Right cardiac atrium (tissue), 5 donors: ENCODE measurements at regions not wholly inside any gene's neighbourhood (a gene's known extent, or its start where the extent isn't known, plus 50 kb on each side); places are given as distances from the start of the nearest gene placed in this dataset.

Experiments used
- ATAC-seq, 2 donors: fragments of 200-7000 bp; cut with Tn5 transposase; one replicate each; pipeline versions ENCODE4 v1.8.0 to v1.9.1; 2020; ENCODE audit warnings: moderate library complexity in 2 of 2, mild to moderate bottlenecking in 1 of 2
- DNase-seq, 3 donors: peaks; one replicate each; pipeline ENCODE4 v3.0.0-alpha.2; 2020
- H3K27ac ChIP-seq: one replicate; pipeline ENCODE4 v1.5.1; 2013; ENCODE audit warnings: mild to moderate bottlenecking, low read length, control low read depth, moderate library complexity
- H3K27me3 ChIP-seq: one replicate; pipeline ENCODE4 v1.6.1; 2013; ENCODE audit not compliant: control insufficient read depth, insufficient read depth
- H3K4me1 ChIP-seq: one replicate; pipeline ENCODE4 v1.6.1; 2013; ENCODE audit warnings: low read length; ENCODE audit not compliant: control insufficient read depth, insufficient read depth
- H3K4me3 ChIP-seq: one replicate; pipeline ENCODE4 v1.5.1; 2013; ENCODE audit warnings: low read length, control low read depth
- H3K9me3 ChIP-seq: one replicate; pipeline ENCODE4 v1.6.1; 2013; ENCODE audit warnings: low read length; ENCODE audit not compliant: control insufficient read depth
- WGBS: extraction: QIAGEN DNeasy Blood & Tissue Kit; methylation state at CpG from one replicate; pipeline ENCODE4 v1.1.7; 2013; 5-methylcytosine and 5-hydroxymethylcytosine counted together
- intact Hi-C, 4 donors: fragments of 100-400 bp; cut with DNase I; formaldehyde crosslinking; loops; one replicate each; pipeline versions ENCODE4 v1.11.0 to v1.14.0; 2022 to 2023
- donor health status: healthy with polysubstance abuse.
- donor health status: DM: no; HTN: yes; CAD: no.
- donor health status: DM: no; HTN: no; CAD: no.
- donor health status: DM: no; HTN: yes; CAD: no; lungs with severe emphysema.
- donor health status: DM: yes; HTN: yes; CAD: no.

DNA sequence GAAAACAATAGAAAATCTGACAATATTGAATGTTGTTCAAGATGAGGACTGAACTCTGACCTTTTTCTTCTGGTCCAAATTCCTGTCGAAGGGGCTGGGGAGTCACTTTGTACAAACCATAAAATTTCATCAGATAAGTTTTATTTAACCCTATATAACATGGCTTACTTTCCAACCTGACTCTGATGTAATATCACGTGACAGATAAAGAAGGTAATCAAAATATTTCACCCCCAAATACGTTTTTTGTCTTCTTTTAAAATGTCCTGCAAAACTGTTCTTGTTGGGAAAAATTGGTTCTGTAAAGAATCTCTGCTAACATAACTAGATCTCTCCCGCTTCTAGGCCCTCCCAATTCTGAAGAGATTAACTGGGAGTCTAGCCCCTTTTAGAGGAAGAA, 90.9 kb upstream of the MDFIC start:
- DNase-seq (no peak), ATAC-seq (no peak)
- H3K4me1 ChIP-seq, result no peaks in the 10 kb centered on the region
- H3K9me3 ChIP-seq, result no peaks in the 10 kb centered on the region
- intact Hi-C loops, result no loop called here
- WGBS, result 56% methylated on average over 4 of the region's 4 CpGs
- no peaks in the 10 kb centered on the region for H3K27me3 ChIP-seq
- H3K27ac ChIP-seq, result no peak overlapping the region
- H3K4me3 ChIP-seq, result no peak overlapping the region

DNA sequence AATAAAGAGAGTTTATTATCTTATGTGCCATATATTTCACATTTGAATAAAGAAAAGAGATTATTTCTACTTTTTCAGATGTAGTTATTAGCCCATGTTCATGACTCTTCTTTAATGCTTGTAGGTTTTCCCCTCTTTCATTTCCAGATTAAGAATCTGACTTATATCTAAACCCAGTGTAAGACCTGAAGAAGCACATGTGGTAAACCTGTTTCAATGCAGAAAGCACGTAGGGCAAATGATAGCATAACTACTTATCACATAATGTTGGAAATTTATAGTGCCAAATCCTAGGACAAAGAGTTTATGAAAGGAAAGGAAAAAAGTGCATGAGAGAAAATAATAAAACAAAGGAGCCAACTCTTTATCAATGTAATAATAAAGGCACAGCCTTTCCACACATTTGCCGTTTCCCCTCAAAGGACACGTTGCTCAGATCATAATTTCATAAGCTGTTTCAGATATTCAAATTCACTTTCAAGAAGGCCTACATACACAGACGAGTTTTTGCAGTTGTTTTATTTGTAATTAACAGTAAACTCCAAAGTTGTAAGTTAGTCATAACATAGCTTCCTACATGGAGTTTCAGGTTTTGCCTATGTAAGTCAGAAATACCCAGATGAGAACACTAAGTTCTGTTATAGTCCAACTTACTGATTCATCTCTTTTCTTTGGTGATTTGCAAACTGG, 88.8 kb upstream of the MDFIC start:
- Histone ChIP-seq H3K27me3 (no peaks in the 10 kb centered on the region), H3K4me1 (no peaks in the 10 kb centered on the region), H3K4me3 (no peak overlapping the region), H3K9me3 (no peaks in the 10 kb centered on the region), H3K27ac (no peak overlapping the region)
- ATAC-seq, result no peak
- intact Hi-C loops, result no loop called here
- DNase-seq, result no peak
- WGBS, result 49% methylated on average over 4 of the region's 4 CpGs

- Histone ChIP-seq H3K9me3 (no peaks in the 10 kb centered on the region), H3K27me3 (no peaks in the 10 kb centered on the region), H3K4me3 (no peak overlapping the region), H3K4me1 (no peaks in the 10 kb centered on the region), H3K27ac (no peak overlapping the region)
- intact Hi-C loops, result no loop called here
- WGBS, result 88% methylated on average over 1 of the region's 1 CpG
- ATAC-seq (no peak), DNase-seq (no peak)
Observed at GRCh38 chr7:114835303-114835702, 86.6 kb upstream of the MDFIC start.

- H3K27ac ChIP-seq, result no peak overlapping the region
- no peaks in the 10 kb centered on the region for H3K9me3 ChIP-seq
- H3K4me1 ChIP-seq, result no peaks in the 10 kb centered on the region
- intact Hi-C loops, result no loop called here
- 0% methylated on average over 1 of the region's 1 CpG for WGBS
- H3K27me3 ChIP-seq, result no peaks in the 10 kb centered on the region
- H3K4me3 ChIP-seq, result no peak overlapping the region
- no peak for DNase-seq
- ATAC-seq, result no peak
Observed at GRCh38 chr7:114835861-114836260, 86.0 kb upstream of the MDFIC start.

- WGBS, result 81% methylated on average over 5 of the region's 5 CpGs
- no peaks in the 10 kb centered on the region for H3K4me1 ChIP-seq
- H3K4me3 ChIP-seq, result no peak overlapping the region
- DNase-seq (no peak), ATAC-seq (no peak)
- intact Hi-C loops, result no loop called here
- no peaks in the 10 kb centered on the region for H3K9me3 ChIP-seq
- H3K27ac ChIP-seq, result no peak overlapping the region
- H3K27me3 ChIP-seq, result no peaks in the 10 kb centered on the region
Observed at GRCh38 chr7:114842551-114843065, 79.3 kb upstream of the MDFIC start.

DNA sequence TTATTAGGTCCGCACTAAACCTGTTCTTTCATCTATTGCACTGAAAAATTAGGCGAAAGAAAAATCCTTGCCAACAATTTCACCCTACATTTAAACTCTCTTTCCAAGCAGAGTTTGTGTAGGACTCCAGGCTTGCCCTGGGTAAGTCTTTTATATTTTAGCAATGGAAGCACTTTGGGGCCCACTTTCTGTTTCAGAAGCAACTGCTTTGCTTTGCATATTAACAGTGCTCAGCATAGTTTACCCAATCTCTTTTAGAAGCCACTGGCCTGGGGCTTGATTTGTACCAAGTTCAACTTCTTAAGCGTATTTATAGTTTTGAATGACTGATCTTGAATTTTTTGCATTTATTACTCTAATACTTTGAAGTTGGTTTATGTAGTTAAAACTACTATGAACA, 78.8 kb upstream of the MDFIC start:
- no peaks in the 10 kb centered on the region for H3K4me1 ChIP-seq
- no peak overlapping the region for H3K27ac ChIP-seq
- intact Hi-C loops, result no loop called here
- 99% methylated on average over 3 of the region's 3 CpGs for WGBS
- no peak overlapping the region for H3K4me3 ChIP-seq
- DNase-seq (no peak), ATAC-seq (no peak)
- H3K9me3 ChIP-seq, result no peaks in the 10 kb centered on the region
- H3K27me3 ChIP-seq, result no peaks in the 10 kb centered on the region

- H3K4me3 ChIP-seq, result no peak overlapping the region
- H3K27ac ChIP-seq, result no peak overlapping the region
- no peaks in the 10 kb centered on the region for H3K9me3 ChIP-seq
- no peaks in the 10 kb centered on the region for H3K27me3 ChIP-seq
- 79% methylated on average over 3 of the region's 3 CpGs for WGBS
- no peak for DNase-seq
- ATAC-seq, result no peak
- intact Hi-C loops, result no loop called here
- H3K4me1 ChIP-seq, result no peaks in the 10 kb centered on the region
Observed at GRCh38 chr7:114851406-114852061, 70.4 kb upstream of the MDFIC start.

GRCh38 chr7:114852293-114852692, 69.6 kb upstream of the MDFIC start:
- no peak for ATAC-seq
- Histone ChIP-seq H3K27me3 (no peaks in the 10 kb centered on the region), H3K4me3 (no peak overlapping the region), H3K4me1 (no peaks in the 10 kb centered on the region), H3K9me3 (no peaks in the 10 kb centered on the region), H3K27ac (no peak overlapping the region)
- DNase-seq, result no peak
- intact Hi-C loops, result no loop called here

GRCh38 chr7:114853189-114853588, 68.7 kb upstream of the MDFIC start:
- no peak overlapping the region for H3K27ac ChIP-seq
- WGBS, result 67% methylated on average over 4 of the region's 4 CpGs
- H3K4me1 ChIP-seq, result no peaks in the 10 kb centered on the region
- no peaks in the 10 kb centered on the region for H3K27me3 ChIP-seq
- H3K4me3 ChIP-seq, result no peak overlapping the region
- no peak for DNase-seq
- ATAC-seq, result no peak
- no peaks in the 10 kb centered on the region for H3K9me3 ChIP-seq
- intact Hi-C loops, result no loop called here

GRCh38 chr7:114854369-114854768, 67.5 kb upstream of the MDFIC start:
- DNase-seq (no peak), ATAC-seq (no peak)
- H3K27ac ChIP-seq, result no peak overlapping the region
- WGBS, result 87% methylated on average over 2 of the region's 2 CpGs
- no peaks in the 10 kb centered on the region for H3K27me3 ChIP-seq
- H3K4me3 ChIP-seq, result no peak overlapping the region
- no peaks in the 10 kb centered on the region for H3K4me1 ChIP-seq
- intact Hi-C loops, result no loop called here
- H3K9me3 ChIP-seq, result no peaks in the 10 kb centered on the region

DNA sequence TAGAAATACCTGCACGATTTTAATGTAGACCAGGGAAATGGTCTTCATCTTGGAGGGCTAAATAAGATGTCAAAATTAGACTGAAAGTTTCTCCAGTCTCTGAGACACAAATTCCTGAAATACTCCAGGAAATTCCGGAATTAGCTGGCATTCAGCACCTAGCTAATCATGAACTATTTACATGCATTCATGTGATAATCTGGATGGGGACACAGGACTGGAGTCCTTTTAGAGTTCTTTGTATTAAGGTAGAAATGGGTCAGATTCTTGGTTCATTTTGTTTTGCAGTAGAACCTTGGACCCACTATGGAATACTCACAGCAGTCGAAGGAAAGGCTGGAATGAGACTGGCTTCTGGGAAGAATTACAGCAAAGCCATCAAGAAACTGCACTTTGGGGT, 65.3 kb upstream of the MDFIC start:
- WGBS, result 56% methylated on average over 3 of the region's 3 CpGs
- Histone ChIP-seq H3K27ac (no peak overlapping the region), H3K9me3 (no peaks in the 10 kb centered on the region), H3K4me1 (no peaks in the 10 kb centered on the region), H3K4me3 (no peak overlapping the region), H3K27me3 (no peaks in the 10 kb centered on the region)
- no peak for DNase-seq
- intact Hi-C loops, result no loop called here
- ATAC-seq, result no peak
